ENCODE measurements at regions not wholly inside any gene's neighbourhood (a gene's known extent, or its start where the extent isn't known, plus 50 kb on each side); places are given as distances from the start of the nearest gene placed in this dataset.

DNA sequence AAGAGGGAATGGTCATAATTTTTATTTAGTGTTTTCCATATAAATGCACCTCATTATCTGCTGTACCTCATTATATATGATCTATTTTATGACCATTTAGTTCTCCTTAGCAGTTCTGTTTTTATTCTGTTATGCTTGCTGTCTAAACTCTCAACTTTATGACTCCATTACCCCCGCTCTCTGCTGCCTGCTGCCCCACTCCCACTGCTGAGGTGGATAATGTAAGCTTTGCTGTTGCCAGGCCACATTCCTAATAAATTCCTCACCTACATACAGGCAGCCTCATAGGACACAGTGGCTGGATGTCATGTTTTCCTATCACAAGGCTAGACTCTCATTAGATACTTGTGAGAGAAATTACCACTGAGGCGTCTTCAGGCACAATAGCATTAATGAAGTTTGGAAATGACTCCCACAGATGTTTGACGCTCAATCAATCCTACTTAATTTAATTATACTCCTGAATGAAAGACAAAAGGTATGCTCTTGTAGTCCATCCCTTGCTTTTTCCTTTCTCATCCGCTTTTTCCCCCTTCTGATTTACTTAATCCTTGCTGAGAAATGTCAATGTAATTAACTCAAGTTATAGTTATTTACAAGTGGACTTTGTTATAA, 497.5 kb upstream of the IGFBP7 start:
- no peak for DNase-seq (ENCODE audit: low spot score)

DNA sequence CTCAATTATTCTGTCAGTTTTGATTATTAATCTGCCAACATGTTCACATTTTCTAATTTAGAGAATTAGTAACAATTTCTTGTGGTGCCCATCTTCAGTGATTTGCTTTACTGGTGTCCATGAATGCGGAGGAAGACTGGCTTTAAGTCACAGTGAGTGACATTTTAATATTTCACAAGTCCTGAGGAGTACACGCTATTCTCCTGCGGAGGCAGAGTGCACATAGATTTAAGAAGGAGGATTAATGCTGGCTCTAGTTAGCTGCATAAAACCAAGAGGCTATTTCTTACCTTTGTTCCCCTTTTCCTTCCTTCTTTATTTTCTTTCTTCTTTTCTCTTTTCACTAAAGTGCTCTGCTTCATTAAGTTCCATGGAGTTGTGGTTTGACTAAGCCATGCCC, 495.2 kb upstream of the IGFBP7 start:
- DNase-seq (ENCODE audit: low spot score) = no peak

DNA sequence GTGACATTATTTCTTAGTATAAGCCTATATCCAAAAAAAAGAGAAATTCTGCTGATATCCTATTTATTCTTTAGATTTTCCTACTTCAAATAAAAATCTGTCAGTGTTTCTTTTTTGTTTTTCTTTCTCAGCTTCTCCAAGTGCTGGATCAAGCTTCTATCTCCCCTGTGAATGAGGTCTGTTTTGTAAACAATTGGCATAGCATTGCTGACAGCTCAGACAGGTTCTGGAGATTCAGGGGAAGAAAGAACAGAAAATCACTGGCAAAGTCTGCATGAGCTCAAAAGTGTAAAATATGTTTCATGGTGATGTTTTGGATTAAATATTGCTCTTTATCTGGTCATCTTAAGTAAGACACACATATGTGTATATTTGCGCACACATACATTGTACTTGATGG, 492.0 kb upstream of the IGFBP7 start:
- no peak for DNase-seq (ENCODE audit: low spot score)

DNA sequence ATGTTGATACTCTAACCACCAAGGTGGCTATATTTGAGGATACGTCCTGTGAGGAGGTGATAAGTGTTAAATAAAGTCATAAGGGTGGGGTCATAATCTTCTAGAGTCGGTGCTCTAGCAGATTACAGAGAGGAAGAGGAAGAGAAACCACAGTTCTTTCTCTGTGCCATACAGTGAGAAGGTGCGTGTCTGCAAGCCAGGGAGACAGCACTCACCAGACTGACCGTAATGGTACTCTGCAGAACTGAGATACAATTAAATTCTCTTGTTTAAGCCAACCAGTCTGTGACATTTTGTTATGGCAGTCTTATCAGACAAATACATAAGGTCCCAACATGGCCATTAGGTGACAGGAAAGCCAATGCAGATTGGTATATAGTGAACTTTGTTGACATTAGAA, 480.9 kb upstream of the IGFBP7 start:
- no peak for DNase-seq (ENCODE audit: low spot score)

DNA sequence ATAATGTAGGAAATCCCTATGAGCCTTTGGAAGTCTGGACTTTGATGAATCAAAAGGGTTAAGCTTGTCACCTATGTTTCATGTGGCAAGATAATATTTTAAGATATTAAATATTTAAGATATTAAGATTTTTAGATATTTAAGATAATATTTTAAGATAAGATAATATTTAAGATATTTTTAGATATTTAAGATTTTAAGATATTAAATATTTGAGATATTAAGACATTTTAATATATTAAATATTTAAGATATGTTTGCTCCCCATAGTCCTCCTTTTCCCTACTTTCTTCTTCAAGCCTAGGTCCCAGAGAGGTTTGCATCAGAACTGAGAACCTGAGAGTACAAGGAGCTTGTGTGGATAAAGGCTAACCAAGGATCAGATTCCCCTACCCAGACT, 478.4 kb upstream of the IGFBP7 start:
- no peak for DNase-seq (ENCODE audit: low spot score)

DNA sequence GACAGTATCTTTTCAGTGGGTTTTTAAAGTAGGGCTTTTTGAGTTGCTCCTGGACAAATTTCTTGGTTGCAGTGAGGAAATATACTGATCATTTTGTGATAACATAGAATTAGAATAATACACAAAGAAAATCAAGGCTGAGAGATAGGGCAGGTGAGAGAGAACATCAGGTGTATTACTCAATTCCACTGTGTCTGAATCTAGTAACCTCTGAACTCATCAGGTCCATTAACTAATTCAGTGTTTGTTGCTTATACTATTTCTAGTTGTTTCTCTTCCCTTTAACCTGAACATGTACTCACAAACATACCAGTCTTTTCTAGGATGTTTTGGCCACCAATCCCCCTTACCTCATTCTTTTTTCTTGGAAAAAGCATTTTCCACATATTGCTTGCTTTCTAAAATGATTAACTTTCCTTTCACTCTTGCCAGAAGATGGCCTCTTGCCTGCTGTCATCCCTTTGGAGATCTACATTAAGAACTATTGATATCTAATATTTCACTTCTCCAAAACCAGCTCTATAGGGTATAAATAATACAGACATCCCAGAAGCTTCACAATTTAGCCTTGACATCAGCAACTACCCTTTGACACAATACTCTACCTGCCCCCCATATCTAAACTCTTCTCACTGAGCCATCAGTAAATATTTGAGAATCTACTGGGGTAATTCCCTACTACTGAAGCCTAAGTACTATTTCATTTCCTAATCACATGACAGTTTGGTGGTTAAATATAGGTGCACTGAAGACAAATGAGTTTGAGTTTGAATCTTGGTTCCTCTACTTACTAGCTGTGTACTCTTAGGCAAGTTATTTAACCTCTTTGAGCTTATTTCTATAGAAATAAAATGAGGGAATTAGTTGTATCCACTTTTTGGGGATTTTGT, 470.8 kb upstream of the IGFBP7 start:
- no peak for DNase-seq (ENCODE audit: low spot score)

DNA sequence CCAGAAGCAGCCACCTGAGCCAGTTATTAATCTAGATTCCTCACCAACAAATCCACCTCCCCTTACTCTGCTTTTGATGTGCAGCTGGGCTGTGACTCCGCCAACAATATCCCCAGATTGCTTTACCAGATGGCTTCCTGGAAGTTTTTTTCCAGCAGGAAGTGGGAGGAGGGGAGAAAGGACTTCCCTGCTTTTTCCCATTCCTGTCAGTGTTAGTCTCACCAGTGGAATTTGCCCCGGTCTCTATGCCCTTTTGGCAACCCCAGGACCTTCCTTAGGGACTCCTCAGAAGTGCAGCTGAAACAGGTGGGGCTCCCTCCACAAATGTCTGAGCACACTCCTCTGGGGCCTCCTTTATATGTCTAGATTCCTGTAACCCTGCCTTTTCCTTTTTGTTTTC, 465.2 kb upstream of the IGFBP7 start:
- no peak for DNase-seq (ENCODE audit: low spot score)

DNA sequence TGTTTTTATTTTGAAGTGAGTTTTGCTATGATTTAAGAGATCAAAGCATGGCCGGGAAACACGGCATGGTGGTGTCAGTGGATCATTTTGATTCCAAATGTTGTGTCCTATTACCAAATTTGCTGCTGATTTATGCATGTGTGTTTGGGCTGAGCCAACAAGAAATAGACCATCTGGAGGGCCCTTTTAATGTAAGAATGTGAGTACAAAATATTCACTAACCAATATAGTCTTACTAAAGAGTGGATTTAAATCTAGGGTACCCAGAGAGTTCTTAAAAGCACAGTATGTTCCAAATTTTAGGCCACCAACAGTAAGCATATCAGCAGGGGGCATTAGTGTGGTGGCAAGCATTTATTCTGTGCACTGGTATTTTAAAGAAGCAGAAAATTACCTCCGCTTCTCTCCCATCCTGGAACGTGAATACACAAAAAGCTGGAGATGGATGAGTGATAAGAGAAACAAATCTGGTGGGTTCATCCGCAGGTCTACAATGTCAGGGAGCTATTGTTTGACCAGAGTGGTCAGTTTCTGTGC, 444.4 kb upstream of the IGFBP7 start:
- no peak for DNase-seq (ENCODE audit: low spot score)

DNA sequence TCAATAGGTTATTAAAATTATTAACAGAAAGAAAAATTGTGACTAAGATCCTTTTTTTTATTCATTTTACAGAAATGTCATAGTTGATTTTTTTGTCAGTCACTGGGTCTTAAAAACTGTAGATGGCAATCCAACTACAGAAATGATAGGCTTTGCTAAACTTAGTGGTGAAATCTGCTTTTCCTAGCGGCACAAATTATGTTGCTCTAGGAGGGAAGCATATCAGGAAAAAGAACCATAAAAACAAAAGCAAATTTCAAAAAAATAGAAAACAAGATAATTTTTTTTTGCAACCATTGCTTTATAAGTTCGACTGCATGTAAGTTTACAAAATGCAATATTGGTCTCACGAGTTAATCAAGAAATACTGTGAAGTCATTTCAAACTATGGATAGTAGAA, 443.5 kb upstream of the IGFBP7 start:
- no peak for DNase-seq (ENCODE audit: low spot score)

DNA sequence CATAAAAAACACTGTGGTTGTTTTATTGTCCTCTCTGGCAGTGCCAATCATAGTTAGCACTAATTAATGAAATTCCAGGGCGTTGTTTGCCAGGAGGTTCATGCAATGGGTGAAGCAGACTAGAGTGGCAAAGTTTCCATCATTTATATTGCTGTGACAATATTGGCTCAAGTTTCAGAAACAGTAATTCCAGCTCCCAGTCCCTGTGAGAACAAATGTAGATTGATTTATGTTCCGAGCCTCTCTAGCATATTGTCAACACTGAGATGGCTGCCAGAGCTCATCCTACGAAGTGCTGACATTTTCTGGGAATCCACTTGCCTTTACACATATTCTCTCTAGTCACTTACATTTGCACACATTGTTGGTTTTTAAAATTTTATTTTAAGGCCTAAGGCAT, 440.0 kb upstream of the IGFBP7 start:
- no peak for DNase-seq (ENCODE audit: low spot score)

DNA sequence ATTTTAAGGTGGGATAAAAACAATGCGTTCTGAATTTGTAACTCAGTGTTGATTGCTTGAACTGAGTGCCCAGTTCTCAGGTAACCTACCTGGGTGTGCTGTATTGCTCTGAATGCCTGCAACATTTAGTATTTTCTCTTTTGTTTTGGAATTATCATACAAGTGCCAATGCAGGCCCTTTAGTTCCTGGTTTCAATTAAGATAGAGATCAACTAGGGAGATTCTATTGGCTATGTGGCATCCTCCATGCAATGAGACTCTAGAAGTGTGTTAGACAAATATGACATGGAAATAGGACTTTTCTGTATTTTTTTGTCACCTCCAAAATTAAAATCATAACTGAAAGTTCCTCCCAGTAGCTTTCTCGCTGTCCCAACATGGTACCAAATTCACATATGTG, 438.7 kb upstream of the IGFBP7 start:
- DNase-seq (ENCODE audit: low spot score) = no peak

DNA sequence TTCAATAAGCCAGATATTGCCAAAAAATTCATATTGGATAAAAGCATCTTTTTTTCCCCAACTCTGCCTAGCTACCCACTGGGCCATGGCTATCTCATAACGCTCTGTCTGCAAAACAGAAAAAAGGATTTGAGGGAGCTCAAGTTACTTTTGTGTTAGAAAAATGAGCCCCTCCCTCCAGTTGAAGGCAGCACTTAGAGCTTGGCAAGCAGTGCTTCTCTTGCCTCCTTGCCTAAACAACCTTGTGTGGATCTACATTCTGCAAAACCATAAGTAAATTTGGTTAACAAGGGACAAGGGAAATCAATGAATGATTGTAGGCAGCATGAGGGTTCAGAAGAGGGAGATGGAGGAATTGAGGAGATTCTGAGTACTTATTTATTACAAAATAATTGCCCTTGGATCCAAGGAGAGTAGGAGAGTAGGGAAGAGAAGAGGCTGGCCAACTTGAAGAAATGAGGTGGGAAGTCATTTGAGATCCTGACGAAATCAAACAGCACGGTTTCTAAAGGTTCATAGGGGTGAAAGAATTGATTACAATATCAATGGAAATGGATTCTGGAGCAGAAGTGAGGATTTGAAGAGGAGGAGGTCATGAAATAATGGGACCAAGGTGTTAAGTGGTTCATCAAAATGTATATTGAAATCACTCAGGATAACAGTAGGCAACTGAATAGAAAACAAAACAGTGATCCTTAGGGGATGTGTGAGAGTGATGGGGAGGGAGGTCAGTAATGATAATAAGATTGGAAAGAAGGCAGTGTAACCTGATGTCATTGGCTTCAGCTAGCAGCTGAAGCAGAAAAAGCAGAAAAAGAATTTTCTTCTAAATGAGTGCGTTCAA, 434.8 kb upstream of the IGFBP7 start:
- DNase-seq (ENCODE audit: low spot score) = no peak

DNA sequence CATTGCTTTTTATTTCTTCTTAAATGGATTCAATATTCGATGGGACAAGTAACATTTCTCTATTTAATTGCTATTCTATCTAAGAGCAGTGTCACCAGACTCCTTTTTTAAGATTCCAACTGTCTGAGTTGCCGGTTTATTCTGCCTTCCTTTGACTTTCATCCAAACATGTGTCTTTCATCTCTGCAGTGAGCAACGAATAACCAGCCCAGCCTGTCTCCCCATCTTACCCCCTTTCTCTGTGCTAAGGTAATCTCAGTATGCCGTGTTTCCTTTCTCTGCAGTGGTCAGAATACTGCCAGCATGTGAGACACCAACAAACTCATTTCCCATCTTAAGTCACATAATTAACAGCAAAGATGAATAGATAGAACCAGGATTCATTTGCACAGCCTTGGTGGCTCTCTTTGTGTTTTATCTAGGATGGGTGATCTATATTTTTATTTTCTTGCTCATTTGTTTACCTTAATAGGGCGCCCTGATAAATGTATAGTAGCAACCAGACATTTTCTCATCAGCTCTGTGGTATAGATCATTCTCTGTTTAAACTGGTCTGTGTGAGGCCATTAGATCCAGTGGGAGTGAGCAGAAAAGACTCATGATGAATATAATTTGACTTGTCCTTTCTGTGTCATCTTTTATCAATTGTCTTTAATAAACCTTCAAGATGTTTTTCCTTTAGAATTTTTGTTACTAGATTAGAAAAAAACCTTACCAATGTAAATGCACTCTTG, 394.8 kb upstream of the IGFBP7 start:
- no peak for DNase-seq (ENCODE audit: low spot score)

DNA sequence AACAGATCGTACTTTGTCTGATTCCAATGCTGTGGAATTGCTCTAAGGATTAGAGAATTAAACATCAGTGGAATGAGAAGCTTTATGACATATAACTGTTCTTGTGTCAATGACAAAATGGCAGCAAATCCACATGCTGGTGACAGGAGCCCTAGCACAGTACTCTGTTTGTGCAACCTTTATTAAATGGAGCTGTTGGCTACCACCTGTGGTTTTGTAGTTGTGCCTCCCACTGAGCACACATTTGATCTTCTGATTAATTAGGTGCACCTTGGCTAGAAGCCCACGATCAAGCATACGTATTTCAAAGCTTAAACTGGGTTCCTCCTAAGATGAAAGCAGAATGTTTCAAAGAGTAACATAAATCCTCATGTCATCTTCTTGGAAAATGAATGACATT, 394.0 kb upstream of the IGFBP7 start:
- DNase-seq (ENCODE audit: low spot score) = no peak

DNA sequence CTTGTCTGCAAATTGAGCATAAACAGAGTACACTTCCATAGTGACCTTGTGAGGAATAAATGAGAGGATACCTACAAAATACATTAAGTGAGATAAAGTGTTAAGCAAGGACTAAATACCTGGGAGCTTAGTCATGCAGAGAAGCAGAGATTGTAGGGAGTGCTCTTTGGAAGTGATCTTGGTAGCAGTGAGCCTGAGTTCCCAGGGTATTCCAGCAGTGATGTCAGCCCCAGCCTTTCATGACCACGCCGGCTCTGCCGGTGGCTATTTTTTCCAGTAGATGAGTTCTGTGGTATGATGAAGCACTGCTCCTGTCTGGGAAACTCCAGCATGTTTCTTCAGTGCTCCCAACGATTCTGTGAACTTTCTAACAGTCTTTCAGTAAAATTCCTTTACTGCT, 391.5 kb upstream of the IGFBP7 start:
- no peak for DNase-seq (ENCODE audit: low spot score)

DNA sequence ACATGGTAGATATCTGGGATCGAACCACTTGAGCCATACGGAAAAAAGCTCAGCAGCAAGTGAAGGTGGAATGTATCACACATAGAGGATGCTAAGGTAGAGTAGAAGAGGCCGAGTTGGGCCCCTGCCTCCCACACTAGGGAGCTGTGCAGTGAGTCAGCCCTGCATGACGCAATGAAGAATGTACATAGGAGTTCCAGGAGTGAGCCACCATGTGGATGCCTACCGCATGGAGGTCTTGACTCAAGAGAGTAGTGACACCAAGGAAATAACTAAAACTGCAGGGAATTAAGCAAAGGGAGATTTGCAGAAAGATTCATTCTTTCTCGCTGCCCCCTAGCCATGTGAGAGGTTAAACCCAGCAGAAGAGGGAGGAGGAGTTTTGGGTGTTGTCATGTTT, 389.6 kb upstream of the IGFBP7 start:
- DNase-seq (ENCODE audit: low spot score) = no peak

DNA sequence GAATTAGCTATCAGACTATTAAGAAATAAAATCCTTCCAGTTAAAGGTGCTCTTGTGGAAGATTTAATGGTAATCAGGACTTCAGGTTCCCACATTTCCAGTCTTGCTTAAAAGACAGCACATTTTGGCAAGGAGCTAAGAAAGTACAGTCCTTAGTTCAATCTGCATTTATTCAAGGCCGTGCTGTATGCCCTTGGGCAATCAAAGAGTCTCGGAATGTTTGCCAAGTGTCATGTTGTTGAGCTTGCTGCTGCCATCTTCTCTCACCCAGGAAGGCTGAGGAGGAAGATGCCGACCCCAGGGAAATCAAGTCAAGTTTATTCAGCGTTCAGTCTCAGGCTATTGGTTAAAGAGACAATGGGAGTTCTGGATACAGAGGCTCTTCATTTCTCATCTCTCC, 388.1 kb upstream of the IGFBP7 start:
- no peak for DNase-seq (ENCODE audit: low spot score)

DNA sequence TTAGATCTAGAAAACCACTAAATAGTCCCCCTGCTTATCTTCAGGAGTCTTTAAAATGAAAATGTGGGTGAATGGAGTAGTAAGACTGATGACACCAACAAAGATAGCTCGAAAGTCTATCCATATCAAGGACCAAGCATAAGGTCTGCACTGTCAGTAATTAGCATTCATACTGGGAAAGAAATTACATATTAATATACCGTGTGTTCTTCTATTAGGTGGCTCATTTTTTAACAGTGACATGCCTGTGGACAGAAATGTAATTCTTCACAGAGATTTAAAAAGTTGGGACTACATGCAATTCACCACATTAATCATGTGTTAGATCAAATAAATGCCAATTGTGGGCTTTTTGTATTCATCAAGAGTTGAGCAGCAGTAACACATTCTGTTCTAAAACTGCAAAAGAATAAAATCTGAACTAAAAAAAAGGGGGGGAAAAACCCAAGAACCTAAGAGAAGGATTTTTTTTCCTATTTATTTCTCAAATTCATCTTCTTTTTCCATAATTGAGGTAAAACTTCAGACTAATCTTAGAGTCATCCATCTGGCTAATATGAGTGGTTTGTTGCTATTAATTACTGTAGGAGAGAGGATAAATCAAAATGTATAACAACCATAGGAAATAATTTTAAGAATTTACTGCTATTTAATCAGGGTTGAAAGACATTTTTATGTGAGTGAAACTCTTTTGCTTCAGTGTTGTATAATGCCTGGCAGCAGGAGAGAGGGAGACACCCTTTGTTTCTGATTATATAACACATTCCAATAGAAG, 386.7 kb upstream of the IGFBP7 start:
- DNase-seq (ENCODE audit: low spot score) = no peak

DNA sequence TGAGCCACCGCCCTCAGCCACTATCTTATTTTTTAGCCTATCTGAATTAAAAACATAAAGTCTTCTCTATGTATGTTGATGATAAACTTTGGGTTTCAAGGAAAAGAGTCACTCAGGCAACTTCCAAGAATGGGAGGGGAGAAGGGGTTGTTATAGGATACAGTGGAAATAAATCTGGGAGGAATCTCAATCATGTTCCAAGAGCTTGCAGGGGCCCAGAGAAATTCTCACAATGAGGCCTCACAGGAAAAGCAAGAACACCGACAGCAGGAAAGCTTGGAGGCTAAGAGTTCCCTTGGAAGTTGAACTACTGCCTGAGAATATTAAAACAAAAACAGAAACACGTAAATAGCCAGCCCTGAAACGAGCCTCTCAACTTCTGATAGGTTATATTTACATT, 384.6 kb upstream of the IGFBP7 start:
- no peak for DNase-seq (ENCODE audit: low spot score)

DNA sequence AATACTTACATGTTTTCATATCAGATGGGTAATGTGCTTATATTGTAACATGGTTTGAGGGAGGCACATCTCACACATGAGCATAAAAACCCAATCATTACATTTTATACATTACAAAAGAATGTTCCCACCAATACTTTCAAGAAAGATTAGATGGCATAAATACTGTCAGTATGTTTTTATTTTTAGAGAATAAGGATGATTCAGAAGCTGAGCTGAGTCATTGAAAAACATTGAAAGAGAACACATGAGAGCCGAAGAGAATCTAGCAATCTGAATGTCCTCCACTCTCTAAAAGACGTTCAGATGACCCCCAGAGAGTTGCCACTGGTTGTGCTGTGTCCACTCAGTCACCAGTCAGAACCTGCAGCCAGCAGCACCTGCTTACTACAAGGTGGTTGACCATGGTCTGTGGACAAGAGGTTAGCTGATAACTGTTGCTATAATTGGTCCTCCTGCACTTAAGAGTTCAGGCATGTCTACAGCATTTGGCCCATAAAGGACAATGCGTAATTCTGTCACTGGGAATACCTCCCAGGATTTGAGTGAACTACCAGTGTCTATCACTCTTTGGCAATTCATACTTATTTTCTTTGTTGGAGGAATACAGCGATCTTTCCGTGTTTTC, 382.2 kb upstream of the IGFBP7 start:
- DNase-seq (ENCODE audit: low spot score) = no peak

DNA sequence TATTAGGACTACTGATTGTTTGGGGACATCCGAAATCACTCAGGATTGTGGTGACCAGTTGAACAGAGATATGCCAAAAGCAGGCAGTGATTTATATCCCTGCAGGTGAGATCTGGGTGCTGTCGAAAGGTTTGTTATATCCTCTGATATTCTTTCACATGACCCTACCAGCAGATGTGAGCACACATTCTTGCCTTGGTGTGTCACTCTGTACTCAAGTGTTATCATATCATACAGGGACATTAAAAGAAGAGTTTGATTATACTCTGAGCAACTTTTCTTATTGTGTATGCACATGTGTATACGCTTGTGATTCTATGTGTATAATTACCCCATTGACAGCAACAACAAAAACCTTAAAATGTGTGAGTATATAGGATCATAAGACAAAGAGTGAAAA, 381.2 kb upstream of the IGFBP7 start:
- DNase-seq (ENCODE audit: low spot score) = no peak
